ENCODE measurements at regions not wholly inside any gene's neighbourhood (a gene's known extent, or its start where the extent isn't known, plus 50 kb on each side); places are given as distances from the start of the nearest gene placed in this dataset.

- TF ChIP-seq POLR2A (IDR thresholded peaks at IDR 0.05) (no peak), POLR2AphosphoS5 (IDR thresholded peaks at IDR 0.05) (no peak)
- TF ChIP-seq, protein P1, sequence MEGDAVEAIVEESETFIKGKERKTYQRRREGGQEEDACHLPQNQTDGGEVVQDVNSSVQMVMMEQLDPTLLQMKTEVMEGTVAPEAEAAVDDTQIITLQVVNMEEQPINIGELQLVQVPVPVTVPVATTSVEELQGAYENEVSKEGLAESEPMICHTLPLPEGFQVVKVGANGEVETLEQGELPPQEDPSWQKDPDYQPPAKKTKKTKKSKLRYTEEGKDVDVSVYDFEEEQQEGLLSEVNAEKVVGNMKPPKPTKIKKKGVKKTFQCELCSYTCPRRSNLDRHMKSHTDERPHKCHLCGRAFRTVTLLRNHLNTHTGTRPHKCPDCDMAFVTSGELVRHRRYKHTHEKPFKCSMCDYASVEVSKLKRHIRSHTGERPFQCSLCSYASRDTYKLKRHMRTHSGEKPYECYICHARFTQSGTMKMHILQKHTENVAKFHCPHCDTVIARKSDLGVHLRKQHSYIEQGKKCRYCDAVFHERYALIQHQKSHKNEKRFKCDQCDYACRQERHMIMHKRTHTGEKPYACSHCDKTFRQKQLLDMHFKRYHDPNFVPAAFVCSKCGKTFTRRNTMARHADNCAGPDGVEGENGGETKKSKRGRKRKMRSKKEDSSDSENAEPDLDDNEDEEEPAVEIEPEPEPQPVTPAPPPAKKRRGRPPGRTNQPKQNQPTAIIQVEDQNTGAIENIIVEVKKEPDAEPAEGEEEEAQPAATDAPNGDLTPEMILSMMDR (IDR thresholded peaks at IDR 0.05), result no peak
Measured at GRCh38 chr4:11843340-11843739, 414.6 kb upstream of the HS3ST1 start.

Measured in transverse colon (tissue), 4 donors.